IMR-90 (cell line): ENCODE measurements at regions not wholly inside any gene's neighbourhood (a gene's known extent, or its start where the extent isn't known, plus 50 kb on each side); places are given as distances from the start of the nearest gene placed in this dataset.

ENCODE experiments used
- ATAC-seq: fragments of 200-7000 bp; cut with Tn5 transposase; 2 replicates; pipeline ENCODE4 v1.9.1; 2020; ENCODE audit warnings: low read depth, mild to moderate bottlenecking, moderate library complexity
- BruUV-seq: library from RNA; stranded (reverse); fragments of 400-500 nt; replicated peaks from 2 replicates; lab custom pipeline; 2021; lab: Mats Ljungman, UMichigan
- CTCF ChIA-PET: fragments of 300-600 bp; formaldehyde crosslinking; extraction: SDS; loops from one replicate; lab custom pipeline; 2021; ENCODE audit warnings: antibody characterized with exemption; lab: Yijun Ruan, JAX
- POLR2A ChIA-PET: fragments of 300-600 bp; sonication (Branson Sonifier 250); formaldehyde crosslinking; loops from one replicate; lab custom pipeline; 2022; ENCODE audit warnings: antibody characterized with exemption; ENCODE audit not compliant: unreplicated experiment; lab: Charles Lee
- DNase-seq: peaks from one replicate; pipeline ENCODE4 v3.0.0; 2013
- H2AFZ ChIP-seq: replicated peaks from 2 replicates; pipeline ENCODE3; 2013; ENCODE audit warnings: low read length, mild to moderate bottlenecking; ENCODE audit not compliant: poor library complexity
- H2AK5ac ChIP-seq: 2 replicates; pipeline ENCODE4 v1.6.1; 2013; ENCODE audit warnings: low read depth, low read length, inconsistent platforms
- H2AK9ac ChIP-seq: replicated peaks from 2 replicates; pipeline ENCODE3; 2013; ENCODE audit warnings: mild to moderate bottlenecking, low read depth, low read length, moderate library complexity; ENCODE audit not compliant: poor library complexity
- H2BK120ac ChIP-seq: 2 replicates; pipeline ENCODE4 v1.6.1; 2013; ENCODE audit warnings: low read depth, low read length, inconsistent platforms
- H2BK15ac ChIP-seq: 3 replicates; pipeline ENCODE4 v1.6.1; 2013; ENCODE audit warnings: low read depth, low read length, inconsistent platforms
- H2BK20ac ChIP-seq: 2 replicates; pipeline ENCODE4 v1.6.1; 2013; ENCODE audit warnings: low read depth, mild to moderate bottlenecking, inconsistent platforms, low read length, moderate library complexity
- H2BK5ac ChIP-seq: 2 replicates; pipeline ENCODE4 v1.6.1; 2013; ENCODE audit warnings: mild to moderate bottlenecking, low read depth, low read length, inconsistent platforms; ENCODE audit not compliant: poor library complexity, severe bottlenecking
- H3K14ac ChIP-seq: replicated peaks from 2 replicates; pipeline ENCODE4 v1.6.1; 2013; ENCODE audit warnings: low read depth, low read length, inconsistent platforms
- H3K18ac ChIP-seq: 2 replicates; pipeline ENCODE4 v1.6.1; 2013; ENCODE audit warnings: low read depth, low read length, control low read depth
- H3K23ac ChIP-seq: 2 replicates; pipeline ENCODE4 v1.6.1; 2013; ENCODE audit warnings: low read depth, low read length, inconsistent platforms
- H3K27ac ChIP-seq: 2 replicates; pipeline ENCODE4 v1.5.1; 2013; ENCODE audit warnings: mild to moderate bottlenecking, control low read depth, low read length; ENCODE audit not compliant: insufficient read depth
- H3K27me3 ChIP-seq: 2 replicates; pipeline ENCODE4 v1.6.1; 2013; ENCODE audit warnings: low read length; ENCODE audit not compliant: control insufficient read depth, insufficient read depth
- H3K36me3 ChIP-seq: 2 replicates; pipeline ENCODE4 v1.6.1; 2013; ENCODE audit warnings: low read length, mixed read lengths; ENCODE audit not compliant: control insufficient read depth, insufficient read depth
- H3K4ac ChIP-seq: 2 replicates; pipeline ENCODE4 v1.6.1; 2013; ENCODE audit warnings: low read depth, low read length, inconsistent platforms
- H3K4me1 ChIP-seq: 2 replicates; pipeline ENCODE4 v1.6.1; 2013; ENCODE audit warnings: low read length, mixed read lengths; ENCODE audit not compliant: control insufficient read depth, insufficient read depth
- H3K4me2 ChIP-seq: 2 replicates; pipeline ENCODE4 v1.6.1; 2013; ENCODE audit warnings: low read depth, mild to moderate bottlenecking, control low read depth, low read length, moderate library complexity
- H3K4me3 ChIP-seq: 2 replicates; pipeline ENCODE4 v1.5.1; 2013; ENCODE audit warnings: low read depth, mild to moderate bottlenecking, control low read depth, low read length, moderate library complexity; ENCODE audit not compliant: insufficient read depth
- H3K56ac ChIP-seq: 2 replicates; pipeline ENCODE4 v1.6.1; 2013; ENCODE audit warnings: low read length, inconsistent platforms; ENCODE audit not compliant: insufficient read depth; ENCODE audit errors: extremely low read depth
- H3K79me1 ChIP-seq, 2 experiments: 2 replicates each; pipeline ENCODE4 v1.6.1; 2013; ENCODE audit warnings: low read length in 2 of 2, inconsistent platforms in 1 of 2, low read depth in 1 of 2
- H3K9ac ChIP-seq: 2 replicates; pipeline ENCODE4 v1.6.1; 2013; ENCODE audit warnings: low read depth, low read length, control low read depth
- H3K9me1 ChIP-seq: 2 replicates; pipeline ENCODE4 v1.6.1; 2013; ENCODE audit warnings: low read length, inconsistent platforms; ENCODE audit not compliant: insufficient read depth
- H3K9me3 ChIP-seq: 2 replicates; pipeline ENCODE4 v1.6.1; 2013; ENCODE audit warnings: low read length; ENCODE audit not compliant: control insufficient read depth, insufficient read depth
- H4K20me1 ChIP-seq: 2 replicates; pipeline ENCODE4 v1.6.1; 2013; ENCODE audit warnings: low read length, inconsistent platforms; ENCODE audit not compliant: insufficient read depth
- H4K5ac ChIP-seq: 2 replicates; pipeline ENCODE4 v1.6.1; 2013; ENCODE audit warnings: mild to moderate bottlenecking, low read depth, low read length, control low read depth
- H4K8ac ChIP-seq, 2 experiments: 2 replicates each; pipeline ENCODE4 v1.6.1; 2013; ENCODE audit warnings: low read depth in 2 of 2, low read length in 2 of 2, control low read depth in 1 of 2, inconsistent platforms in 1 of 2
- H4K91ac ChIP-seq: 2 replicates; pipeline ENCODE4 v1.6.1; 2013; ENCODE audit warnings: low read depth, low read length, inconsistent platforms; ENCODE audit not compliant: insufficient read depth
- BHLHE40 ChIP-seq: fragments of 150-350 bp; IDR thresholded peaks from 2 replicates; pipeline ENCODE4 v1.6.1; 2016; ENCODE audit warnings: mild to moderate bottlenecking, low read depth, low read length
- CEBPB ChIP-seq: IDR thresholded peaks from 2 replicates; pipeline ENCODE4 v1.6.1; 2012; ENCODE audit warnings: low read depth, low read length, improper control_type of control experiment
- CHD1 ChIP-seq: IDR thresholded peaks from 2 replicates; pipeline ENCODE4 v1.6.1; 2012; ENCODE audit warnings: low read depth, low read length, improper control_type of control experiment
- ELK1 ChIP-seq: fragments of 150-350 bp; IDR thresholded peaks from 2 replicates; pipeline ENCODE4 v1.6.1; 2016; ENCODE audit warnings: low read depth, mild to moderate bottlenecking, low read length, moderate library complexity, borderline replicate concordance
- FOS ChIP-seq: fragments of 150-350 bp; IDR thresholded peaks from 2 replicates; pipeline ENCODE4 v1.6.1; 2016; ENCODE audit warnings: low read depth, low read length
- MAFK ChIP-seq: IDR thresholded peaks from 2 replicates; pipeline ENCODE4 v1.6.1; 2012; ENCODE audit warnings: low read depth, low read length, improper control_type of control experiment
- MAZ ChIP-seq: IDR thresholded peaks from 2 replicates; pipeline ENCODE4 v1.6.1; 2012; ENCODE audit warnings: low read depth, mild to moderate bottlenecking, low read length, improper control_type of control experiment, moderate library complexity, borderline replicate concordance
- MXI1 ChIP-seq: IDR thresholded peaks from 2 replicates; pipeline ENCODE4 v1.6.1; 2012; ENCODE audit warnings: low read depth, mild to moderate bottlenecking, low read length, moderate library complexity, borderline replicate concordance
- NFE2L2 ChIP-seq: fragments of 150-350 bp; IDR thresholded peaks from 2 replicates; pipeline ENCODE4 v1.6.1; 2016; ENCODE audit warnings: low read depth, mild to moderate bottlenecking, low read length
- POLR2A ChIP-seq: IDR thresholded peaks from 2 replicates; pipeline ENCODE4 v1.6.1; 2012; ENCODE audit warnings: mild to moderate bottlenecking, low read depth, low read length
- RAD21 ChIP-seq: IDR thresholded peaks from 2 replicates; pipeline ENCODE4 v1.6.1; 2012; ENCODE audit warnings: low read length, improper control_type of control experiment
- RCOR1 ChIP-seq: IDR thresholded peaks from 2 replicates; pipeline ENCODE4 v1.6.1; 2012; ENCODE audit warnings: mild to moderate bottlenecking, low read length, improper control_type of control experiment; ENCODE audit not compliant: insufficient replicate concordance
- RFX5 ChIP-seq: IDR thresholded peaks from 2 replicates; pipeline ENCODE4 v1.8.0; 2012; ENCODE audit warnings: low read depth, mild to moderate bottlenecking, low read length, moderate library complexity
- SMC3 ChIP-seq: fragments of 150-350 bp; IDR thresholded peaks from 2 replicates; pipeline ENCODE4 v1.6.1; 2016; ENCODE audit warnings: low read depth, mild to moderate bottlenecking, antibody characterized with exemption, low read length, moderate library complexity
- WGBS, 2 experiments: methylation state at CpG; one replicate each; pipeline versions ENCODE4 v1.1.5 to v1.1.7; 2013; ENCODE audit warnings: missing lambda C conversion rate in 2 of 2; ENCODE audit not compliant: insufficient read length in 1 of 2; ENCODE audit errors: extremely low coverage in 2 of 2; 5-methylcytosine and 5-hydroxymethylcytosine counted together
- dilution Hi-C: fragments of 300-500 bp; cut with HindIII; formaldehyde crosslinking; loops from one replicate; pipeline ENCODE4 v1.14.3; 2018; ENCODE audit warnings: low sequenced_read_pairs; ENCODE audit not compliant: unreplicated experiment
- in situ Hi-C: fragments of 300-500 bp; cut with MboI; formaldehyde crosslinking; loops from 3 replicates; pipeline ENCODE4 v1.14.3; 2019; ENCODE audit warnings: low sequenced_read_pairs, inconsistent platforms, mixed read lengths
- intact Hi-C: fragments of 100-400 bp; cut with micrococcal nuclease; formaldehyde crosslinking; loops from 2 replicates; pipeline ENCODE4 v1.10.0; 2022
- TF ChIP-seq, protein P1 (sequence below): conservative IDR thresholded peaks from 2 replicates; pipeline ENCODE4 v1.5.1; 2012; ENCODE audit warnings: mild to moderate bottlenecking, low read depth, low read length, improper control_type of control experiment
- TF ChIP-seq, protein P2 (sequence below): fragments of 150-350 bp; IDR thresholded peaks from 2 replicates; pipeline ENCODE4 v1.6.1; 2017; ENCODE audit warnings: mild to moderate bottlenecking, antibody characterized with exemption, low read length, low read depth

- ATAC-seq (no peak), DNase-seq (no peak)
- Histone ChIP-seq H3K18ac (no peak overlapping the region), H3K23ac (no peak overlapping the region), H3K9me1 (no peaks in the 10 kb centered on the region), H4K20me1 (no peaks in the 10 kb centered on the region), H4K8ac (no peak overlapping the region), H3K36me3 (no peaks in the 10 kb centered on the region), H3K4me3 (no peak overlapping the region), H2AK9ac (no peak overlapping the region), H2BK5ac (no peak overlapping the region), H4K5ac (no peak overlapping the region), H3K27me3 (no peaks in the 10 kb centered on the region), H2AFZ (no peak overlapping the region), H4K91ac (no peak overlapping the region), H3K4me2 (no peak overlapping the region), H3K4ac (no peak overlapping the region), H3K79me1 (no peaks in the 10 kb centered on the region), H3K27ac (no peak overlapping the region), H2BK20ac (no peak overlapping the region), H2BK15ac (no peak overlapping the region), H3K56ac (no peak overlapping the region), H3K9ac (no peak overlapping the region), H3K9me3 (no peaks in the 10 kb centered on the region; the same call in 1 of the 2 replicates), H2BK120ac (no peak overlapping the region), H3K4me1 (no peaks in the 10 kb centered on the region), H2AK5ac (no peak overlapping the region), H3K14ac (no peak overlapping the region)
- TF ChIP-seq BHLHE40 (no peak), RCOR1 (no peak), NFE2L2 (no peak), MAZ (no peak), CHD1 (no peak), RFX5 (no peak), SMC3 (no peak), MXI1 (no peak), MAFK (no peak), RAD21 (no peak), FOS (no peak), POLR2A (no peak), CEBPB (no peak), ELK1 (no peak)
- TF ChIP-seq, protein P1, sequence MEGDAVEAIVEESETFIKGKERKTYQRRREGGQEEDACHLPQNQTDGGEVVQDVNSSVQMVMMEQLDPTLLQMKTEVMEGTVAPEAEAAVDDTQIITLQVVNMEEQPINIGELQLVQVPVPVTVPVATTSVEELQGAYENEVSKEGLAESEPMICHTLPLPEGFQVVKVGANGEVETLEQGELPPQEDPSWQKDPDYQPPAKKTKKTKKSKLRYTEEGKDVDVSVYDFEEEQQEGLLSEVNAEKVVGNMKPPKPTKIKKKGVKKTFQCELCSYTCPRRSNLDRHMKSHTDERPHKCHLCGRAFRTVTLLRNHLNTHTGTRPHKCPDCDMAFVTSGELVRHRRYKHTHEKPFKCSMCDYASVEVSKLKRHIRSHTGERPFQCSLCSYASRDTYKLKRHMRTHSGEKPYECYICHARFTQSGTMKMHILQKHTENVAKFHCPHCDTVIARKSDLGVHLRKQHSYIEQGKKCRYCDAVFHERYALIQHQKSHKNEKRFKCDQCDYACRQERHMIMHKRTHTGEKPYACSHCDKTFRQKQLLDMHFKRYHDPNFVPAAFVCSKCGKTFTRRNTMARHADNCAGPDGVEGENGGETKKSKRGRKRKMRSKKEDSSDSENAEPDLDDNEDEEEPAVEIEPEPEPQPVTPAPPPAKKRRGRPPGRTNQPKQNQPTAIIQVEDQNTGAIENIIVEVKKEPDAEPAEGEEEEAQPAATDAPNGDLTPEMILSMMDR: no peak
- TF ChIP-seq, protein P2, sequence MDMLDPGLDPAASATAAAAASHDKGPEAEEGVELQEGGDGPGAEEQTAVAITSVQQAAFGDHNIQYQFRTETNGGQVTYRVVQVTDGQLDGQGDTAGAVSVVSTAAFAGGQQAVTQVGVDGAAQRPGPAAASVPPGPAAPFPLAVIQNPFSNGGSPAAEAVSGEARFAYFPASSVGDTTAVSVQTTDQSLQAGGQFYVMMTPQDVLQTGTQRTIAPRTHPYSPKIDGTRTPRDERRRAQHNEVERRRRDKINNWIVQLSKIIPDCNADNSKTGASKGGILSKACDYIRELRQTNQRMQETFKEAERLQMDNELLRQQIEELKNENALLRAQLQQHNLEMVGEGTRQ: no peak
- BruUV-seq: no TSS peak
- dilution Hi-C loops (no loop called here), intact Hi-C loops (no loop called here), in situ Hi-C loops (no loop called here)
- ChIA-PET POLR2A (no interaction called here), CTCF (interaction anchor here (2.2 kb wide), 1 partner anchor 31 kb away, joined by 6 read pairs; no protein-coding TSS in a partner anchor)
- WGBS, 2 experiments: 86% methylated on average over 1 of the region's 1 CpG; no CpG with 5 or more reads in 1 of the 2 experiments
These were observed 218.0 kb downstream of the TMEM38B start for GRCh38 chr9:105912157-105912862.
